GM12878 (cell line): ENCODE measurements at regions not wholly inside any gene's neighbourhood (a gene's known extent, or its start where the extent isn't known, plus 50 kb on each side); places are given as distances from the start of the nearest gene placed in this dataset.

ENCODE experiments used
- ATAC-seq: fragments of 200-7000 bp; cut with Tn5 transposase; 3 replicates; pipeline ENCODE4 v1.9.1; 2020; ENCODE audit warnings: mild to moderate bottlenecking, moderate library complexity
- BruUV-seq: library from RNA; stranded (reverse); fragments of 400-500 nt; replicated peaks from 2 replicates; lab custom pipeline; 2021; lab: Mats Ljungman, UMichigan
- CTCF ChIA-PET: fragments of 300-600 bp; sonication (Branson Sonifier 250); formaldehyde crosslinking; extraction: SDS; loops from one replicate; lab custom pipeline; 2021; ENCODE audit warnings: inconsistent platforms; lab: Yijun Ruan, JAX
- POLR2A ChIA-PET: fragments of 350-600 bp; formaldehyde crosslinking; extraction: SDS; loops from one replicate; lab custom pipeline; 2021; ENCODE audit warnings: inconsistent platforms; lab: Charles Lee
- RAD21 ChIA-PET: fragments of 300-600 bp; sonication (Branson Sonifier 250); formaldehyde crosslinking; loops from one replicate; lab custom pipeline; 2023; ENCODE audit warnings: antibody characterized with exemption; ENCODE audit not compliant: unreplicated experiment; lab: Charles Lee
- SMC1A ChIA-PET: fragments of 300-600 bp; sonication (Branson Sonifier 250); formaldehyde crosslinking; loops from one replicate; lab custom pipeline; 2023; ENCODE audit not compliant: unreplicated experiment, uncharacterized antibody; lab: Charles Lee
- DNase-seq: peaks from one replicate; pipeline ENCODE4 v3.0.0-alpha.2; 2011; ENCODE audit warnings: low read depth, low spot score
- FAIRE-seq: peaks from 3 replicates; lab custom pipeline; 2011; peaks lifted over from hg19 to GRCh38; lab: Jason Lieb, UNC
- H2AFZ ChIP-seq: 2 replicates; pipeline ENCODE4 v1.6.0; 2011; ENCODE audit warnings: low read depth, low read length, control low read depth; ENCODE audit not compliant: control insufficient read depth
- H3K27ac ChIP-seq: 2 replicates; pipeline ENCODE4 v1.5.1; 2011; ENCODE audit warnings: control low read depth; ENCODE audit not compliant: control insufficient read depth, insufficient read depth
- H3K27me3 ChIP-seq, 2 experiments: replicated peaks in 1 of 2; 2 replicates each; pipeline versions ENCODE4 v1.6.0 to v1.6.1; 2011; ENCODE audit warnings: low read length in 1 of 2; ENCODE audit not compliant: control insufficient read depth in 2 of 2, insufficient read depth in 2 of 2
- H3K36me3 ChIP-seq, 2 experiments: 2 replicates each; pipeline ENCODE4 v1.5.1; 2011; ENCODE audit warnings: low read length in 1 of 2; ENCODE audit not compliant: control insufficient read depth in 2 of 2, insufficient read depth in 2 of 2
- H3K4me1 ChIP-seq: 2 replicates; pipeline ENCODE4 v1.6.1; 2011; ENCODE audit warnings: mild to moderate bottlenecking, low read length, moderate library complexity, mixed read lengths; ENCODE audit not compliant: control insufficient read depth, insufficient read depth
- H3K4me2 ChIP-seq: 2 replicates; pipeline ENCODE4 v1.6.0; 2011; ENCODE audit warnings: control low read depth; ENCODE audit not compliant: control insufficient read depth, insufficient read depth
- H3K4me3 ChIP-seq: fragments of 200-600 bp; sonication (generic); 2 replicates; pipeline ENCODE4 v1.5.1; 2016
- H3K79me2 ChIP-seq: 2 replicates; pipeline ENCODE4 v1.6.0; 2011; ENCODE audit warnings: low read length; ENCODE audit not compliant: control insufficient read depth, insufficient read depth
- H3K9ac ChIP-seq: 2 replicates; pipeline ENCODE4 v1.8.0; 2011; ENCODE audit warnings: low read length, control low read depth, mixed read lengths; ENCODE audit not compliant: control insufficient read depth, insufficient read depth
- H3K9me3 ChIP-seq: replicated peaks from 3 replicates; pipeline ENCODE4 v1.5.1; 2011; ENCODE audit warnings: mild to moderate bottlenecking, low read length; ENCODE audit not compliant: control insufficient read depth, insufficient read depth
- H4K20me1 ChIP-seq: 2 replicates; pipeline ENCODE4 v1.6.0; 2011; ENCODE audit not compliant: control insufficient read depth, insufficient read depth
- ATF2 ChIP-seq: IDR thresholded peaks from 2 replicates; pipeline ENCODE4 v1.6.1; 2012; ENCODE audit warnings: low read length, inconsistent platforms
- CHD1 ChIP-seq: IDR thresholded peaks from 2 replicates; pipeline ENCODE4 v1.6.1; 2012; ENCODE audit warnings: low read depth, low read length, improper control_type of control experiment
- IKZF1 ChIP-seq: fragments of 450-650 bp; conservative IDR thresholded peaks from 2 replicates; pipeline ENCODE4 v1.6.1; 2017; ENCODE audit warnings: antibody characterized with exemption, mild to moderate bottlenecking
- IRF4 ChIP-seq: IDR thresholded peaks from 2 replicates; pipeline ENCODE4 v1.6.1; 2011; ENCODE audit warnings: low read depth, low read length
- MAX ChIP-seq: IDR thresholded peaks from 2 replicates; pipeline ENCODE4 v1.6.1; 2012; ENCODE audit warnings: low read depth, low read length, improper control_type of control experiment
- MYB ChIP-seq: fragments of 150-350 bp; IDR thresholded peaks from 2 replicates; pipeline ENCODE4 v1.6.1; 2014; ENCODE audit warnings: mild to moderate bottlenecking, low read depth, low read length, borderline replicate concordance
- NR2C2 ChIP-seq: IDR thresholded peaks from 2 replicates; pipeline ENCODE4 v1.6.1; 2011; ENCODE audit warnings: borderline replicate concordance, low read depth; ENCODE audit not compliant: control insufficient read depth, insufficient read length
- PKNOX1 ChIP-seq: fragments of 450-650 bp; IDR thresholded peaks from 2 replicates; pipeline ENCODE4 v1.6.1; 2016; ENCODE audit warnings: mild to moderate bottlenecking
- PRDM15 ChIP-seq: fragments of 450-650 bp; formaldehyde crosslinking; IDR thresholded peaks from 2 replicates; pipeline ENCODE4 v1.4.0; 2020; ENCODE audit warnings: mild to moderate bottlenecking, moderate library complexity
- RBBP5 ChIP-seq: fragments of 200-600 bp; sonication (generic); conservative IDR thresholded peaks from 2 replicates; pipeline ENCODE4 v1.6.1; 2016
- SKIL ChIP-seq: fragments of 450-650 bp; IDR thresholded peaks from 2 replicates; pipeline ENCODE4 v1.6.1; 2017; ENCODE audit warnings: mild to moderate bottlenecking, low read depth, inconsistent platforms; ENCODE audit not compliant: poor library complexity, severe bottlenecking
- TCF12 ChIP-seq: IDR thresholded peaks from 2 replicates; pipeline ENCODE4 v1.6.1; 2011; ENCODE audit warnings: low read depth, mild to moderate bottlenecking, low read length
- USF2 ChIP-seq: IDR thresholded peaks from 2 replicates; pipeline ENCODE4 v1.6.1; 2011; ENCODE audit warnings: low read depth, low read length, improper control_type of control experiment, borderline replicate concordance
- WRNIP1 ChIP-seq: IDR thresholded peaks from 2 replicates; pipeline ENCODE4 v1.6.1; 2011; ENCODE audit warnings: low read depth, low read length, improper control_type of control experiment, borderline replicate concordance
- WGBS: methylation state at CpG from one replicate; pipeline ENCODE4 v1.1.6; 2016; ENCODE audit warnings: low lambda C conversion rate; ENCODE audit not compliant: insufficient replicate concordance, insufficient coverage; ENCODE audit errors: missing lambda C conversion rate; 5-methylcytosine and 5-hydroxymethylcytosine counted together
- in situ Hi-C: fragments of 300-500 bp; cut with MboI; formaldehyde crosslinking; loops from 9 replicates; pipeline ENCODE4 v1.14.3; 2018; ENCODE audit warnings: mixed read lengths
- intact Hi-C: fragments of 100-400 bp; cut with micrococcal nuclease; formaldehyde crosslinking; loops from one replicate; pipeline ENCODE4 v1.14.2; 2022; ENCODE audit not compliant: unreplicated experiment

- FAIRE-seq = no peak
- CTCF ChIA-PET = interaction anchor here (0.6 to 1.0 kb wide), 2 partner anchors 12 to 931 kb away, joined by 3 read pairs; no protein-coding TSS in a partner anchor
- WGBS = 2% methylated on average over 3 of the region's 3 CpGs
- intact Hi-C loops = no loop called here
- no peak for ATAC-seq
- RAD21 ChIA-PET = no interaction called here
- Histone ChIP-seq H3K9me3 (no peaks in the 10 kb centered on the region; the same call in 2 of the 3 replicates), H3K4me1 (no peaks in the 10 kb centered on the region), H3K79me2 (no peaks in the 10 kb centered on the region), H3K4me3 (no peak overlapping the region), H3K4me2 (no peak overlapping the region), H3K27me3 (no peaks in the 10 kb centered on the region; a peak in 2 of 4 replicates), H3K9ac (no peak overlapping the region), H4K20me1 (no peaks in the 10 kb centered on the region), H2AFZ (no peak overlapping the region), H3K36me3 (no peaks in the 10 kb centered on the region), H3K27ac (no peak overlapping the region)
- BruUV-seq = no TSS peak
- POLR2A ChIA-PET = interaction anchor here (0.7 kb wide), 1 partner anchor 10 kb away, joined by 3 read pairs; no protein-coding TSS in a partner anchor
- DNase-seq = no peak
- in situ Hi-C loops = no loop called here
- SMC1A ChIA-PET = interaction anchor here (0.7 kb wide), 1 partner anchor 29 kb away, joined by 3 read pairs; no protein-coding TSS in a partner anchor
- TF ChIP-seq IRF4 (no peak), IKZF1 (no peak), MYB (no peak), WRNIP1 (no peak), NR2C2 (no peak), PKNOX1 (no peak), CHD1 (no peak), RBBP5 (no peak), ATF2 (no peak), PRDM15 (no peak), TCF12 (no peak), USF2 (no peak), SKIL (no peak), MAX (no peak)
These were observed 86.6 kb upstream of the SNRK start for GRCh38 chr3:43199645-43200306.
